ENCODE measurements at regions not wholly inside any gene's neighbourhood (a gene's known extent, or its start where the extent isn't known, plus 50 kb on each side); places are given as distances from the start of the nearest gene placed in this dataset.

- no peak for TF ChIP-seq EGR1 (IDR thresholded peaks at IDR 0.05; ENCODE audit: low read depth in 2 of 2)
- TF ChIP-seq JUND (IDR thresholded peaks at IDR 0.05) = no peak
- TF ChIP-seq CTCF (IDR thresholded peaks at IDR 0.05; ENCODE audit: low read depth, low read length, missing input control) = no peak
- TF ChIP-seq HNF4A (conservative IDR thresholded peaks at IDR 0.05) = no peak
- TF ChIP-seq ATF3 (IDR thresholded peaks at IDR 0.05) = no peak
- TF ChIP-seq FOXA1 (IDR thresholded peaks at IDR 0.05) = no peak
- TF ChIP-seq NR2F2 (IDR thresholded peaks at IDR 0.05) = no peak
- no peak for TF ChIP-seq SP1 (IDR thresholded peaks at IDR 0.05)
- TF ChIP-seq TAF1 (conservative IDR thresholded peaks at IDR 0.05) = no peak
- TF ChIP-seq ZBTB33 (IDR thresholded peaks at IDR 0.05) = no peak
Observed at GRCh38 chr11:112580864-112581263, 320.2 kb upstream of the PLET1 start.

Measured in liver (tissue), 3 donors.